HepG2 (cell line): ENCODE measurements at regions not wholly inside any gene's neighbourhood (a gene's known extent, or its start where the extent isn't known, plus 50 kb on each side); places are given as distances from the start of the nearest gene placed in this dataset.

Experiments used
- BCL6 ChIP-seq: IDR thresholded peaks from 2 replicates; pipeline ENCODE4 v1.6.1; 2016; ENCODE audit warnings: missing genetic modification reagents, missing compliant biosample characterization
- CREB1 ChIP-seq, 2 experiments: fragments of 450-650 bp in 1 of 2; IDR thresholded peaks; 2 replicates each; pipeline ENCODE4 v1.6.1; 2016 to 2017; ENCODE audit warnings: control low read depth in 1 of 2, mild to moderate bottlenecking in 1 of 2, missing compliant biosample characterization in 1 of 2, missing genetic modification characterization in 1 of 2
- FOSL1 ChIP-seq: sonication (generic); formaldehyde crosslinking; IDR thresholded peaks from 2 replicates; pipeline ENCODE4 v1.9.0; 2021; ENCODE audit warnings: missing genetic modification reagents, borderline replicate concordance
- FOXA1 ChIP-seq, 2 experiments: fragments of 450-650 bp in 1 of 2; sonication (generic) in 1 of 2; formaldehyde crosslinking in 1 of 2; IDR thresholded peaks; 2 replicates each; pipeline versions ENCODE4 v1.4.0 to v1.6.1; 2016 to 2020; ENCODE audit warnings: missing genetic modification reagents in 1 of 2
- HNF1B ChIP-seq: sonication (generic); formaldehyde crosslinking; IDR thresholded peaks from 2 replicates; pipeline ENCODE4 v1.5.1; 2020; ENCODE audit warnings: mild to moderate bottlenecking, moderate library complexity, missing genetic modification reagents
- HOXA3 ChIP-seq: sonication (generic); formaldehyde crosslinking; IDR thresholded peaks from 2 replicates; pipeline ENCODE4 v1.5.0; 2020; ENCODE audit warnings: missing genetic modification reagents
- HOXA7 ChIP-seq: sonication (generic); formaldehyde crosslinking; IDR thresholded peaks from 2 replicates; pipeline ENCODE4 v1.8.1; 2022; ENCODE audit warnings: mild to moderate bottlenecking, missing genetic modification reagents, moderate library complexity
- MAF1 ChIP-seq: sonication (generic); formaldehyde crosslinking; IDR thresholded peaks from 2 replicates; pipeline ENCODE4 v1.5.0; 2020; ENCODE audit warnings: missing genetic modification reagents, borderline replicate concordance
- THAP9 ChIP-seq: sonication (generic); formaldehyde crosslinking; IDR thresholded peaks from 2 replicates; pipeline ENCODE4; 2020; ENCODE audit warnings: missing genetic modification reagents, mild to moderate bottlenecking, borderline replicate concordance
- ZIK1 ChIP-seq: sonication (generic); formaldehyde crosslinking; IDR thresholded peaks from 2 replicates; pipeline ENCODE4 v1.5.0; 2020; ENCODE audit warnings: mild to moderate bottlenecking, low read depth, missing genetic modification reagents, borderline replicate concordance
- ZKSCAN5 ChIP-seq: sonication (generic); formaldehyde crosslinking; IDR thresholded peaks from 2 replicates; pipeline ENCODE4 v1.5.1; 2020; ENCODE audit warnings: mild to moderate bottlenecking, missing genetic modification reagents
- ZMYM2 ChIP-seq: sonication (generic); formaldehyde crosslinking; IDR thresholded peaks from 2 replicates; pipeline ENCODE4 v1.8.0; 2022; ENCODE audit warnings: mild to moderate bottlenecking, missing genetic modification reagents
- ZMYM4 ChIP-seq: sonication (generic); formaldehyde crosslinking; IDR thresholded peaks from 2 replicates; pipeline ENCODE4 v1.8.1; 2023; ENCODE audit warnings: mild to moderate bottlenecking, missing genetic modification reagents
- ZNF205 ChIP-seq: IDR thresholded peaks from 2 replicates; pipeline ENCODE4 v1.6.1; 2018; ENCODE audit warnings: missing biosample characterization, missing genetic modification reagents
- ZNF264 ChIP-seq: sonication (generic); formaldehyde crosslinking; IDR thresholded peaks from 2 replicates; pipeline ENCODE4 v1.4.0; 2020; ENCODE audit warnings: missing genetic modification reagents
- ZNF280D ChIP-seq: sonication (generic); formaldehyde crosslinking; IDR thresholded peaks from 2 replicates; pipeline ENCODE4 v1.5.1; 2020; ENCODE audit warnings: mild to moderate bottlenecking, missing genetic modification reagents
- ZNF343 ChIP-seq: sonication (generic); formaldehyde crosslinking; IDR thresholded peaks from 2 replicates; pipeline ENCODE4 v1.4.0; 2020; ENCODE audit warnings: mild to moderate bottlenecking, missing genetic modification reagents
- ZNF441 ChIP-seq: sonication (generic); formaldehyde crosslinking; IDR thresholded peaks from 2 replicates; pipeline ENCODE4 v1.7.0; 2021; ENCODE audit warnings: missing genetic modification reagents, borderline replicate concordance
- ZNF709 ChIP-seq: sonication (generic); formaldehyde crosslinking; IDR thresholded peaks from 2 replicates; pipeline ENCODE4 v1.5.0; 2020; ENCODE audit warnings: mild to moderate bottlenecking, missing genetic modification reagents
- ZNF768 ChIP-seq: sonication (generic); formaldehyde crosslinking; IDR thresholded peaks from 2 replicates; pipeline ENCODE4 v1.4.0; 2020; ENCODE audit warnings: missing genetic modification reagents
- ZSCAN12 ChIP-seq: sonication (generic); formaldehyde crosslinking; IDR thresholded peaks from 2 replicates; pipeline ENCODE4 v1.9.0; 2021; ENCODE audit warnings: mild to moderate bottlenecking, missing genetic modification reagents

GRCh38 chr14:100476012-100476822, 111.0 kb downstream of the BEGAIN start (continued):
- TF ChIP-seq HNF1B, result peak; percentile 94
- no peak for TF ChIP-seq ZNF343
- TF ChIP-seq HOXA3 (CRISPR knock-in tag), result peak; percentile 45; the same call in 1 of the 2 replicates
- 0 out of 2 replicates have a peak, but pooled peaks have one; percentile 67 for TF ChIP-seq ZNF205 (CRISPR knock-in tag)
- 0 out of 2 replicates have a peak, but pooled peaks have one; percentile 31 for TF ChIP-seq ZKSCAN5 (CRISPR knock-in tag)
- peak; percentile 27; the same call in 1 of the 2 replicates for TF ChIP-seq CREB1 (IDR thresholded peaks at IDR 0.05)
- TF ChIP-seq CREB1 (CRISPR knock-in tag; IDR thresholded peaks at IDR 0.05), result peak; percentile 71
- TF ChIP-seq ZNF264 (CRISPR knock-in tag), result no peak; the same call in 1 of the 2 replicates
- TF ChIP-seq ZNF709 (CRISPR knock-in tag), result no peak
- TF ChIP-seq ZSCAN12 (CRISPR knock-in tag), result no peak
- peak; percentile 65 for TF ChIP-seq ZMYM2 (CRISPR knock-in tag)
- no peak for TF ChIP-seq HOXA7 (CRISPR knock-in tag)
- TF ChIP-seq ZIK1, result peak; percentile 57; the same call in 1 of the 2 replicates
- peak; percentile 41; the same call in 1 of the 2 replicates for TF ChIP-seq ZMYM4 (CRISPR knock-in tag)
- TF ChIP-seq FOSL1, result peak; percentile 94
- TF ChIP-seq BCL6 (CRISPR knock-in tag), result peak; percentile 81
- TF ChIP-seq ZNF280D (CRISPR knock-in tag), result peak; percentile 62; the same call in 1 of the 2 replicates
- peak; percentile 39; the same call in 1 of the 2 replicates for TF ChIP-seq THAP9 (CRISPR knock-in tag)
- TF ChIP-seq ZNF441 (CRISPR knock-in tag), result 0 out of 2 replicates have a peak, but pooled peaks have one; percentile 31
- no peak for TF ChIP-seq FOXA1 (IDR thresholded peaks at IDR 0.05)
- peak; percentile 78 for TF ChIP-seq FOXA1 (CRISPR knock-in tag; IDR thresholded peaks at IDR 0.05)
- TF ChIP-seq ZNF768 (CRISPR knock-in tag), result no peak
- TF ChIP-seq MAF1 (CRISPR knock-in tag), result no peak
